ENCODE measurements at regions not wholly inside any gene's neighbourhood (a gene's known extent, or its start where the extent isn't known, plus 50 kb on each side); places are given as distances from the start of the nearest gene placed in this dataset.

DNA sequence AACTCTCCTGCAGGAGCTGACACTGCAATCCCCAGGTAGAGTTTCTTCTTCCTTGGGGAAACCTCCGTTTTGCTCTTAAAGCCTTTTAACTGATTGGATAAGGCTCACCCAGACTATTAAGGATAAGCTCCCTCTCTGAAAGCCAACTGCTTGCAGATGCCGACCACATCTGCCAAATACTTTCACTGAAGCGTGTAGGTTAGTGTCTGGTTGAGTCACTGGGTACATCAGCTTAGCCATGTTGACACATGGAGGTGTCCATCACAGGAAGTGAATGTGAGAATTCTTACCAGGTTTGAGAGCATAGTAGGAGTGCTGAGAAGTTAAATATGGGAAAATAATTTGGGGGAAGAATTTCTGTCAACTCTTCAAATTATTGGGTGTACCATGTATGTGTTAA is 202.0 kb downstream of the AJAP1 start:
- no peak for DNase-seq
- TF ChIP-seq POLR2A (IDR thresholded peaks at IDR 0.05) (no peak), EP300 (IDR thresholded peaks at IDR 0.05; ENCODE audit: low read depth) (no peak), POLR2AphosphoS5 (IDR thresholded peaks at IDR 0.05) (no peak)
- TF ChIP-seq, protein P1, sequence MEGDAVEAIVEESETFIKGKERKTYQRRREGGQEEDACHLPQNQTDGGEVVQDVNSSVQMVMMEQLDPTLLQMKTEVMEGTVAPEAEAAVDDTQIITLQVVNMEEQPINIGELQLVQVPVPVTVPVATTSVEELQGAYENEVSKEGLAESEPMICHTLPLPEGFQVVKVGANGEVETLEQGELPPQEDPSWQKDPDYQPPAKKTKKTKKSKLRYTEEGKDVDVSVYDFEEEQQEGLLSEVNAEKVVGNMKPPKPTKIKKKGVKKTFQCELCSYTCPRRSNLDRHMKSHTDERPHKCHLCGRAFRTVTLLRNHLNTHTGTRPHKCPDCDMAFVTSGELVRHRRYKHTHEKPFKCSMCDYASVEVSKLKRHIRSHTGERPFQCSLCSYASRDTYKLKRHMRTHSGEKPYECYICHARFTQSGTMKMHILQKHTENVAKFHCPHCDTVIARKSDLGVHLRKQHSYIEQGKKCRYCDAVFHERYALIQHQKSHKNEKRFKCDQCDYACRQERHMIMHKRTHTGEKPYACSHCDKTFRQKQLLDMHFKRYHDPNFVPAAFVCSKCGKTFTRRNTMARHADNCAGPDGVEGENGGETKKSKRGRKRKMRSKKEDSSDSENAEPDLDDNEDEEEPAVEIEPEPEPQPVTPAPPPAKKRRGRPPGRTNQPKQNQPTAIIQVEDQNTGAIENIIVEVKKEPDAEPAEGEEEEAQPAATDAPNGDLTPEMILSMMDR (IDR thresholded peaks at IDR 0.05) = no peak
- H3K4me1 ChIP-seq = no peaks in the 10 kb centered on the region
- H3K27me3 ChIP-seq = no peaks in the 10 kb centered on the region
- H3K36me3 ChIP-seq = no peaks in the 10 kb centered on the region
- H3K9me3 ChIP-seq = no peaks in the 10 kb centered on the region
- in situ Hi-C loops (cut with MboI; ENCODE audit: low pct_ligation_motif_present in 1 of 4, low pct_unique_long_range_greater_than_20kb in 1 of 4, low sequenced_read_pairs in 3 of 4) (no loop called here), intact Hi-C loops (cut with DNase I; ENCODE audit: low total_unique reads) (no loop called here)
- no peak overlapping the region for H3K27ac ChIP-seq
- no peak overlapping the region for H3K4me3 ChIP-seq
- WGBS, 2 donors (ENCODE audit: low coverage in 1 of 2) = 60 to 77% methylated on average over 1 to 3 of the region's 3 CpGs

DNA sequence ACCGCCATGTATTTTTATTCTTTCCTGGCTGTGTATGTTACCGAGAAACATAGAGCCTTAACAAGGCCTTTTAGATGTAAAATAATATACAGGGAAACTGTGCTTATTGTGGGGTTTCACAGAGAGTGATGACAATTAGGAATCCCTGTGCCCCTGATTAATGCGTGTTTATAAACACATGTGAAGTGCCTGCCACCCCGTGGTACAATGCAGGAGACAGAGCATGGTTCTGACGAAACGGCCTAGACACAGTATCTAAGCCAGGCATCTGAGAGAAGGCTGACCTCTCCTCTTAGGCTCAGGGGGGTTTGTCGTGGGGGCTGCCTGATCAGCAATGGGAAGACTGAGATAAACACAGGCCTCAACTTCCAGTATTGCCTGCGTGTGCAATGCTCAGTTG is 200.0 kb downstream of the AJAP1 start:
- intact Hi-C loops (cut with DNase I; ENCODE audit: low total_unique reads) (no loop called here), in situ Hi-C loops (cut with MboI; ENCODE audit: low pct_ligation_motif_present in 1 of 4, low pct_unique_long_range_greater_than_20kb in 1 of 4, low sequenced_read_pairs in 3 of 4) (no loop called here)
- H3K27me3 ChIP-seq = no peaks in the 10 kb centered on the region
- 69 to 77% methylated on average over 5 to 8 of the region's 8 CpGs for WGBS, 2 donors (ENCODE audit: low coverage in 1 of 2)
- no peak for DNase-seq
- TF ChIP-seq, protein P1 (IDR thresholded peaks at IDR 0.05) = no peak
- TF ChIP-seq POLR2A (IDR thresholded peaks at IDR 0.05) = no peak
- no peak overlapping the region for H3K4me3 ChIP-seq
- H3K27ac ChIP-seq = no peak overlapping the region
- no peaks in the 10 kb centered on the region for H3K4me1 ChIP-seq
- no peaks in the 10 kb centered on the region for H3K9me3 ChIP-seq
- H3K36me3 ChIP-seq = no peaks in the 10 kb centered on the region

DNA sequence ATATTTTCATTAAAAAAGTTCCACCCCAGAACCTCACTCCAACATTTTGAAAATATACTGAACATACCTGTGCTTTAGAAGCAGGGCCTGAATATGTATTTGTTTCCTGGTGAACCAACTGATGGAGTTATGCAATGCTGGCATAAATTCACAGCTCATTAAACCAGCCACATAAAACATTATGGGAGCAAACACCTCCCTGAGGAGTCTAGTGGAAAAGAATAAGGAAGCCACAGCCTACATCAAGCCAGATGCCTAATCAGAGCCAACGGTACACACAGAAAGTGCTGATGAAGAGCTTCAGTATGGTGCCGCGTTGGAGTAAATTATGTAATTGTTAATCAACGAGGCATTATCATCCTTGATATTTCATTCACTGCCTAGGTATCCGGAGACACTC is 199.5 kb downstream of the AJAP1 start:
- Histone ChIP-seq H3K9me3 (no peaks in the 10 kb centered on the region), H3K4me1 (no peaks in the 10 kb centered on the region), H3K27me3 (no peaks in the 10 kb centered on the region), H3K36me3 (no peaks in the 10 kb centered on the region), H3K4me3 (no peak overlapping the region), H3K27ac (no peak overlapping the region)
- intact Hi-C loops (cut with DNase I; ENCODE audit: low total_unique reads) = no loop called here
- TF ChIP-seq EP300 (IDR thresholded peaks at IDR 0.05; ENCODE audit: low read depth) = no peak
- TF ChIP-seq, protein P1 (IDR thresholded peaks at IDR 0.05) = no peak
- no peak for TF ChIP-seq POLR2AphosphoS5 (IDR thresholded peaks at IDR 0.05)
- no peak for TF ChIP-seq POLR2A (IDR thresholded peaks at IDR 0.05)
- WGBS, 2 donors (ENCODE audit: low coverage in 1 of 2) = 78% methylated on average over 5 of the region's 5 CpGs; no CpG with 5 or more reads in 1 of the 2 donors
- no peak for DNase-seq
- in situ Hi-C loops (cut with MboI; ENCODE audit: low pct_ligation_motif_present in 1 of 4, low pct_unique_long_range_greater_than_20kb in 1 of 4, low sequenced_read_pairs in 3 of 4) = no loop called here

DNA sequence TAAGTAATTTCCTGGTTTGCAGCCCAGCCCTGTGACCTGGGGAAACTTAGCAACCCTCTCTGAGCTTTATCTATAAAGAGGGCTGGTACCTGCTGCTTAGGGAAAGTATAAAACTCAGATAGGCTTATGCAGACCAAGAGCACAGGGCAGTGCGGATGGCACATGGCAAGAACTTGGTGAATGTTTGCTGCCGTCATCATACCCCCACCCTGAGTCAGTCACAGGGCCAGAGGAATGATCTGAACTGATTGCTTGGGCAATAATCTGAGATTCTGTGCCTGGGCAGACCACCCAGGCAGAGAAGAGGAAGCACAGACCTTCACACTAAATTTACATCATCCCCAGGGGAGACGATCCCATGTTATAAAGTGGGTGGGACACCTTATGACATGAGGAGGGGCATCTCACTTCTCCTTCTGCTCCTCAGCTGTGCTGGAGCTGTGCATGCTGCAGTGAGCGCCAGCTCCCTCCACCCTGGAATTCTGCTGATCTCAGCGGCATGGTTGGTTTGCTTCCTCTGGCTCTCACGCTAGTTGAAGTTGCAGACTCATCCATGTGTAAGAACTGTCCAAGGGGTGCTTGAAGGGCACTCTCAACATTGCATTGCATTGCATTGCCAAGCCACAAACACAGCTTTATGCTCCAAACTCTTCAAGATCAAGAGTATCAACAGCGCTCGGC is 197.1 kb downstream of the AJAP1 start:
- Histone ChIP-seq H3K4me1 (no peaks in the 10 kb centered on the region), H3K27me3 (no peaks in the 10 kb centered on the region), H3K9me3 (no peaks in the 10 kb centered on the region), H3K36me3 (no peaks in the 10 kb centered on the region), H3K4me3 (no peak overlapping the region), H3K27ac (no peak overlapping the region)
- DNase-seq = no peak
- WGBS, 2 donors (ENCODE audit: low coverage in 1 of 2) = 77 to 89% methylated on average over 2 to 8 of the region's 8 CpGs
- TF ChIP-seq POLR2AphosphoS5 (IDR thresholded peaks at IDR 0.05) (no peak), EP300 (IDR thresholded peaks at IDR 0.05; ENCODE audit: low read depth) (no peak), POLR2A (IDR thresholded peaks at IDR 0.05) (no peak)
- TF ChIP-seq, protein P1 (IDR thresholded peaks at IDR 0.05) = no peak
- in situ Hi-C loops (cut with MboI; ENCODE audit: low pct_ligation_motif_present in 1 of 4, low pct_unique_long_range_greater_than_20kb in 1 of 4, low sequenced_read_pairs in 3 of 4) = no loop called here
- intact Hi-C loops (cut with DNase I; ENCODE audit: low total_unique reads) = no loop called here
